BJ (cell line): ENCODE measurements at regions not wholly inside any gene's neighbourhood (a gene's known extent, or its start where the extent isn't known, plus 50 kb on each side); places are given as distances from the start of the nearest gene placed in this dataset.

Experiments used
- CTCF ChIA-PET: fragments of 350-600 bp; formaldehyde crosslinking; extraction: SDS; loops from one replicate; lab custom pipeline; 2021; ENCODE audit warnings: antibody characterized with exemption, inconsistent platforms; lab: Yijun Ruan, JAX
- POLR2A ChIA-PET: fragments of 300-600 bp; sonication (Branson Sonifier 250); formaldehyde crosslinking; extraction: SDS; loops from one replicate; lab custom pipeline; 2021; ENCODE audit warnings: antibody characterized with exemption; lab: Charles Lee
- DNase-seq: peaks from one replicate; pipeline ENCODE4 v3.0.0-alpha.2; 2011; ENCODE audit warnings: low read depth
- H3K27me3 ChIP-seq: 2 replicates; pipeline ENCODE4 v1.6.0; 2011; ENCODE audit warnings: low read length; ENCODE audit not compliant: control insufficient read depth, insufficient read depth
- H3K36me3 ChIP-seq: 2 replicates; pipeline ENCODE4 v1.5.1; 2011; ENCODE audit warnings: low read length; ENCODE audit not compliant: control insufficient read depth, insufficient read depth
- H3K4me3 ChIP-seq: 2 replicates; pipeline ENCODE4 v1.5.1; 2011; ENCODE audit warnings: low read depth, mild to moderate bottlenecking, control low read depth, low read length
- TF ChIP-seq, protein P1 (sequence below): IDR thresholded peaks from 2 replicates; pipeline ENCODE4 v1.5.1; 2011; ENCODE audit warnings: low read depth, mild to moderate bottlenecking, control low read depth, inconsistent platforms, low read length, moderate library complexity; ENCODE audit not compliant: insufficient read depth

DNA sequence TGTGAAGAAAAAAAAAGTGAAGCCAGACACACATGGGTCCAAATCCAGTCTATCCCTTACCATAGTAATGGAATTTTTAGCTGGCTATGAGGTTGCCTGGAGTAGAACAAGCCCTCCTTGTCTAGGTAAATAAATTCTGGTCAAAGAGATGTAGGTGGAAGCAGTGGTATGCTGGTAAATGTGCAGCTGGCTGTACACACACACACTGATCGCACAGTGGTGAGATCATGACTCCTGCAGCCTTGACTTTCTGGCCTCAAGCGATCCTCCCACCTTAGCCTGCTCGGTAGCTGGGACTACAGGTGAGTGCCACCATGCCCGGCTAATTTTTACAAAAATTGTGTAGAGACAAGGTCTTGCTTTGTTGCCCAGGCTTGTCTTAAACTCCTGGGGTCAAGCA, 90.5 kb upstream of the FBXO11 start:
- Histone ChIP-seq H3K4me3 (no peak overlapping the region), H3K27me3 (no peaks in the 10 kb centered on the region), H3K36me3 (no peaks in the 10 kb centered on the region)
- TF ChIP-seq, protein P1, sequence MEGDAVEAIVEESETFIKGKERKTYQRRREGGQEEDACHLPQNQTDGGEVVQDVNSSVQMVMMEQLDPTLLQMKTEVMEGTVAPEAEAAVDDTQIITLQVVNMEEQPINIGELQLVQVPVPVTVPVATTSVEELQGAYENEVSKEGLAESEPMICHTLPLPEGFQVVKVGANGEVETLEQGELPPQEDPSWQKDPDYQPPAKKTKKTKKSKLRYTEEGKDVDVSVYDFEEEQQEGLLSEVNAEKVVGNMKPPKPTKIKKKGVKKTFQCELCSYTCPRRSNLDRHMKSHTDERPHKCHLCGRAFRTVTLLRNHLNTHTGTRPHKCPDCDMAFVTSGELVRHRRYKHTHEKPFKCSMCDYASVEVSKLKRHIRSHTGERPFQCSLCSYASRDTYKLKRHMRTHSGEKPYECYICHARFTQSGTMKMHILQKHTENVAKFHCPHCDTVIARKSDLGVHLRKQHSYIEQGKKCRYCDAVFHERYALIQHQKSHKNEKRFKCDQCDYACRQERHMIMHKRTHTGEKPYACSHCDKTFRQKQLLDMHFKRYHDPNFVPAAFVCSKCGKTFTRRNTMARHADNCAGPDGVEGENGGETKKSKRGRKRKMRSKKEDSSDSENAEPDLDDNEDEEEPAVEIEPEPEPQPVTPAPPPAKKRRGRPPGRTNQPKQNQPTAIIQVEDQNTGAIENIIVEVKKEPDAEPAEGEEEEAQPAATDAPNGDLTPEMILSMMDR = no peak
- no peak for DNase-seq
- ChIA-PET POLR2A (no interaction called here), CTCF (no interaction called here)

DNA sequence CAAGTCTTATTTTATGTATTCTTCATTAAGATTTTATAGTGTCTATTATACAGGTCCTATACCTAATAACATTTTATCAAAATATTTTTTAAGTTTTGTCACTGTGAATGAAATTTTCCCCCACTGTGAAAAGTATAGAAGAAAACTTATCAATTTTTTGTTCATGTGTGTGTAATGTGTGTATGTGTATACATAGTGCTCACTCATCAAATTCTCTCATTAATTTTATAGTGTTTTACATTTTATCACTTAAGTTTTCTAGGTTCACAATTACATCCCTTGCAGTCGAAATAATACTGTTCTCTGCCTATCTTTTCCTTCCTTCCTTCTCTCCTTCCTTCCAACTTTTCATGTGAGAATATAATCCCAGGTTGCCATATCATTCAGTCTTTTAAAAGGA, 93.2 kb upstream of the FBXO11 start:
- TF ChIP-seq, protein P1 = no peak
- ChIA-PET CTCF (no interaction called here), POLR2A (no interaction called here)
- Histone ChIP-seq H3K36me3 (no peaks in the 10 kb centered on the region), H3K4me3 (no peak overlapping the region), H3K27me3 (no peaks in the 10 kb centered on the region)
- DNase-seq = no peak

DNA sequence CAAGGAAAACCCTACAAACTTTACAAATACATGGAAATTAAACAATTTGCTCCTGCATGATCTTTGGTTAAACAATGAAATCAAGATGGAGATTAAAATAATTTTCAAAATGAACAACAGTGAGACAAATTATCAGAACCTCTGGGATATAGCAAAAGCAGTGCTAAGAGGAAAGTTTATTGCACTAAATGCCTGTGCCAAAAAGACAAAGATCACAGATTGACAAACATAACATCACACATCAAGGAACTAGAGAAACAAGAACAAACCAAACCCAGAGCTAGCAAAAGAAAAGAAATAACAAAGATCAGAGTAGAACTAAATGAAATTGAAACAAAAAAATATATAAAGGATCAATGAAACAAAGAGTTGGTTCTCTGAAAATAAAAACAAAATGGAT, 95.2 kb upstream of the FBXO11 start:
- TF ChIP-seq, protein P1 = no peak
- CTCF ChIA-PET = no interaction called here
- Histone ChIP-seq H3K27me3 (no peaks in the 10 kb centered on the region), H3K36me3 (no peaks in the 10 kb centered on the region), H3K4me3 (no peak overlapping the region)
- POLR2A ChIA-PET = no interaction called here
- DNase-seq = no peak

DNA sequence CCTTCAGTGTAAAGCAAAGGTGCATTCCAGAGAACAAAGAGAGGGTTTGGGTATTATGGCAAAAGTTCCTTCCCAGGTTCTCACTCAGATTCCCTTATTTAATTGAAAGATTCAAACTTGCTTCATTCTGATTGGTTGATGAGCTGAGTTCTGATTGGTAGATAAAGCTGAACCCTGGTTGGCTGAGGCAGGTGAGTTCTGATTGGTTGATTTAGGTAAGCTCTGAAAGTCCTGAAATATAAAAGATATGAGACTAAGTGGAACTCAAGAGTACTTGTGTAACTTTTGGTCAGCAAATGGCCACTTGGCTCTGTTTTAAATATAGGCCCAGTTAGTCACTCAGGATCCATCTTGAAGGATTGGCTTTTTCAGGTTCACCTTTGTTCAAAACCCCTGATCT, 99.8 kb upstream of the FBXO11 start:
- POLR2A ChIA-PET = no interaction called here
- H3K36me3 ChIP-seq = no peaks in the 10 kb centered on the region
- H3K4me3 ChIP-seq = no peak overlapping the region
- TF ChIP-seq, protein P1 = no peak
- no peak for DNase-seq
- no peaks in the 10 kb centered on the region for H3K27me3 ChIP-seq
- CTCF ChIA-PET = no interaction called here

DNA sequence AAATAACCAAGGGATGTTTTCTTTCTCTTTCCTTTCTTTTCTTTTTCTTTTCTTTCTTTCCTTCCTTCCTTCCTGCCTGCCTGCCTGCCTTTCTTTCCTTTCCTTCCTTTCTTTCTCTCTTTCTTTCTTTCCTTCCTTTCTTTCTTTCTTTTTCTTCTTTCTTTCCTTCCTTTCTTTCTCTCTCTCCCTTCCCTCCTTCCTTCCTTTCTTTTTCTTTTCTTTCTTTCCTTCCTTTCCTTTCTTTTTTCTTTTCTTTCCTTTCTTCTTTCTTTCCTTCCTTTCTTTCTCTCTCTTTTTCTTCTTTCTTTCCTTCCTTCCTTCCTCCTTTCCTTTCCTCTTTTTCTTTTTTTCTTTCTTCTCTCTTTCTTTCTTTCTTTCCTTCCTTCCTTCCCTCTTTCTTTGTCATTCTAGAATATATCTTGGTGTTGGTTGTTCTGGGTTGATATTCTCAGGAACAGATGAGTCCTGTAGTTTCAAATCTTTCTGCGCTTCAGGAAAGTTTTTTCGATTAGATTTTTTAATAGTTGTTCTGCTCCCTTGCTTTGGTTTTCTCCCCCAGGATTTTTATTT, 101.5 kb upstream of the FBXO11 start:
- no peaks in the 10 kb centered on the region for H3K27me3 ChIP-seq
- ChIA-PET POLR2A (no interaction called here), CTCF (no interaction called here)
- no peaks in the 10 kb centered on the region for H3K36me3 ChIP-seq
- H3K4me3 ChIP-seq = no peak overlapping the region
- DNase-seq = no peak
- TF ChIP-seq, protein P1 = no peak
